ENCODE measurements at regions not wholly inside any gene's neighbourhood (a gene's known extent, or its start where the extent isn't known, plus 50 kb on each side); places are given as distances from the start of the nearest gene placed in this dataset.

- Histone ChIP-seq H3F3A (ENCODE audit: low read depth) (no peaks in the 10 kb centered on the region), H3K4me2 (ENCODE audit: low read depth, low read length, poor library complexity, severe bottlenecking) (no peak overlapping the region), H3K9me3 (ENCODE audit: insufficient read depth, low read depth, low read length) (no peaks in the 10 kb centered on the region), H3K9ac (ENCODE audit: low read depth, low read length, poor library complexity, severe bottlenecking) (no peak overlapping the region), H3K27me3 (ENCODE audit: insufficient read depth, low read length, poor library complexity, severe bottlenecking) (no peaks in the 10 kb centered on the region), H2AFZ (ENCODE audit: low read length) (no peak overlapping the region), H3K36me3 (ENCODE audit: insufficient read depth, low read length) (no peaks in the 10 kb centered on the region), H3K79me2 (ENCODE audit: insufficient read depth, low read length) (no peaks in the 10 kb centered on the region), H3K4me3 (ENCODE audit: low read length, poor library complexity, severe bottlenecking) (no peak overlapping the region), H3K4me1 (ENCODE audit: insufficient read depth, low read length, poor library complexity, severe bottlenecking) (peaks cover 5% of the 10 kb centered on the region), H3K9me2 (replicated peaks; ENCODE audit: low read depth, low read length) (no peaks in the 10 kb centered on the region), H4K20me1 (ENCODE audit: insufficient read depth, low read length, poor library complexity, severe bottlenecking) (no peaks in the 10 kb centered on the region)
- no peak for TF ChIP-seq CTCF (conservative IDR thresholded peaks at IDR 0.05; ENCODE audit: low read length)
- no peak for TF ChIP-seq EZH2phosphoT487 (IDR thresholded peaks at IDR 0.05; ENCODE audit: borderline replicate concordance)
These were observed 108.0 kb upstream of the KIF26B start for GRCh38 chr1:245046769-245047168.

- Histone ChIP-seq H4K20me1 (ENCODE audit: insufficient read depth, low read length, poor library complexity, severe bottlenecking) (no peaks in the 10 kb centered on the region), H3K9ac (ENCODE audit: low read depth, low read length, poor library complexity, severe bottlenecking) (no peak overlapping the region), H3K4me3 (ENCODE audit: low read length, poor library complexity, severe bottlenecking) (no peak overlapping the region), H3K79me2 (ENCODE audit: insufficient read depth, low read length) (no peaks in the 10 kb centered on the region), H3K9me2 (replicated peaks; ENCODE audit: low read depth, low read length) (no peaks in the 10 kb centered on the region), H3K9me3 (ENCODE audit: insufficient read depth, low read depth, low read length) (no peaks in the 10 kb centered on the region), H3K4me1 (ENCODE audit: insufficient read depth, low read length, poor library complexity, severe bottlenecking) (peaks cover 5% of the 10 kb centered on the region), H3K36me3 (ENCODE audit: insufficient read depth, low read length) (no peaks in the 10 kb centered on the region), H3K4me2 (ENCODE audit: low read depth, low read length, poor library complexity, severe bottlenecking) (no peak overlapping the region), H3K27me3 (ENCODE audit: insufficient read depth, low read length, poor library complexity, severe bottlenecking) (no peaks in the 10 kb centered on the region), H3F3A (ENCODE audit: low read depth) (no peaks in the 10 kb centered on the region), H2AFZ (ENCODE audit: low read length) (no peak overlapping the region)
- no peak for TF ChIP-seq CTCF (conservative IDR thresholded peaks at IDR 0.05; ENCODE audit: low read length)
These were observed 108.5 kb upstream of the KIF26B start for GRCh38 chr1:245046315-245046714.

GRCh38 chr1:245045087-245045881 is 109.5 kb upstream of the KIF26B start:
- no peaks in the 10 kb centered on the region for H3K27me3 ChIP-seq (ENCODE audit: insufficient read depth, low read length, poor library complexity, severe bottlenecking)
- no peak overlapping the region for H3K4me3 ChIP-seq (ENCODE audit: low read length, poor library complexity, severe bottlenecking)
- no peaks in the 10 kb centered on the region for H3K9me3 ChIP-seq (ENCODE audit: insufficient read depth, low read depth, low read length)
- TF ChIP-seq EZH2phosphoT487 (IDR thresholded peaks at IDR 0.05; ENCODE audit: borderline replicate concordance) = no peak
- no peak for TF ChIP-seq CTCF (conservative IDR thresholded peaks at IDR 0.05; ENCODE audit: low read length)
- no peak overlapping the region; the same call in 1 of the 2 replicates for H2AFZ ChIP-seq (ENCODE audit: low read length)
- H3K79me2 ChIP-seq (ENCODE audit: insufficient read depth, low read length) = no peaks in the 10 kb centered on the region
- H4K20me1 ChIP-seq (ENCODE audit: insufficient read depth, low read length, poor library complexity, severe bottlenecking) = no peaks in the 10 kb centered on the region
- peaks cover 5% of the 10 kb centered on the region for H3K4me1 ChIP-seq (ENCODE audit: insufficient read depth, low read length, poor library complexity, severe bottlenecking)
- no peaks in the 10 kb centered on the region for H3F3A ChIP-seq (ENCODE audit: low read depth)
- H3K36me3 ChIP-seq (ENCODE audit: insufficient read depth, low read length) = no peaks in the 10 kb centered on the region
- H3K4me2 ChIP-seq (ENCODE audit: low read depth, low read length, poor library complexity, severe bottlenecking) = no peak overlapping the region
- H3K9ac ChIP-seq (ENCODE audit: low read depth, low read length, poor library complexity, severe bottlenecking) = no peak overlapping the region
- no peaks in the 10 kb centered on the region for H3K9me2 ChIP-seq (replicated peaks; ENCODE audit: low read depth, low read length)

All from Loucy (cell line).